B cell (primary cell): ENCODE measurements at regions not wholly inside any gene's neighbourhood (a gene's known extent, or its start where the extent isn't known, plus 50 kb on each side); places are given as distances from the start of the nearest gene placed in this dataset.
A peak's percentile ranks its signal among the peaks of the same experiment; 100 is the strongest.

Experiments used
- ATAC-seq: fragments of 200-7000 bp; cut with Tn5 transposase; one replicate; pipeline ENCODE4 v1.10.0; 2021; ENCODE audit warnings: low read depth, mild to moderate bottlenecking, moderate number of reproducible peaks, moderate library complexity
- CTCF ChIA-PET: fragments of 350-600 bp; sonication (Branson Sonifier 250); formaldehyde crosslinking; loops from one replicate; lab custom pipeline; 2021; ENCODE audit warnings: antibody characterized with exemption, inconsistent platforms; lab: Charles Lee
- POLR2A ChIA-PET: fragments of 350-600 bp; sonication (Branson Sonifier 250); formaldehyde crosslinking; loops from one replicate; lab custom pipeline; 2021; ENCODE audit warnings: antibody characterized with exemption; lab: Charles Lee
- DNase-seq: peaks from one replicate; pipeline ENCODE4 v3.0.0; 2013
- H2AFZ ChIP-seq: 2 replicates; pipeline ENCODE4 v1.6.1; 2012; ENCODE audit warnings: mild to moderate bottlenecking, low read depth, low read length; ENCODE audit not compliant: insufficient read depth, poor library complexity, severe bottlenecking
- H3K27ac ChIP-seq, 2 donors: 1 replicate in 1 of 2; 2 replicates in 1 of 2; pipeline ENCODE4 v1.5.1; 2012 to 2013; ENCODE audit warnings: low read length in 2 of 2, mild to moderate bottlenecking in 2 of 2, moderate library complexity in 1 of 2
- H3K27me3 ChIP-seq, 4 experiments: fragments of 200-600 bp in 1 of 4; sonication (generic) in 1 of 4; replicated peaks in 1 of 4; 1 replicate in 2 of 4; 2 replicates in 2 of 4; pipeline versions ENCODE4 v1.6.1 to v1.7.0; 2013 to 2016; ENCODE audit warnings: low read length in 3 of 4, mild to moderate bottlenecking in 2 of 4, mixed read lengths in 1 of 4, moderate library complexity in 1 of 4; ENCODE audit not compliant: insufficient read depth in 4 of 4, control insufficient read depth in 3 of 4; ENCODE audit errors: control extremely low read depth in 1 of 4
- H3K36me3 ChIP-seq, 2 experiments: replicated peaks in 1 of 2; 1 replicate in 1 of 2; 2 replicates in 1 of 2; pipeline versions ENCODE4 v1.6.1 to v1.7.1; 2013; ENCODE audit warnings: low read length in 1 of 2; ENCODE audit not compliant: insufficient read depth in 2 of 2, control insufficient read depth in 1 of 2; ENCODE audit errors: control extremely low read depth in 1 of 2, extremely low read depth in 1 of 2
- H3K4me1 ChIP-seq, 2 donors: fragments of 200-600 bp in 1 of 2; sonication (generic) in 1 of 2; 1 replicate in 1 of 2; 2 replicates in 1 of 2; pipeline versions ENCODE4 v1.5.1 to v1.6.1; 2013 to 2017; ENCODE audit warnings: low read length in 2 of 2; ENCODE audit not compliant: control insufficient read depth in 2 of 2, insufficient read depth in 2 of 2
- H3K4me2 ChIP-seq: replicated peaks from 2 replicates; pipeline ENCODE3; 2012; ENCODE audit warnings: mild to moderate bottlenecking, low read depth, low read length; ENCODE audit not compliant: poor library complexity, severe bottlenecking
- H3K4me3 ChIP-seq, 5 experiments: fragments of 200-600 bp in 1 of 5; sonication (generic) in 1 of 5; 1 replicate in 3 of 5; 2 replicates in 2 of 5; pipeline versions ENCODE4 v1.5.1 to v1.7.0; 2011 to 2016; ENCODE audit warnings: low read length in 4 of 5, mild to moderate bottlenecking in 4 of 5, low read depth in 2 of 5, control low read depth in 1 of 5, moderate library complexity in 1 of 5; ENCODE audit not compliant: insufficient read depth in 1 of 5; ENCODE audit errors: control extremely low read depth in 1 of 5, extremely low read depth in 1 of 5
- H3K79me2 ChIP-seq: fragments of 200-600 bp; sonication (generic); one replicate; pipeline ENCODE4 v1.6.0; 2016; ENCODE audit warnings: low read length; ENCODE audit not compliant: control insufficient read depth, insufficient read depth
- H3K9ac ChIP-seq: fragments of 200-600 bp; sonication (generic); 2 replicates; pipeline ENCODE4 v1.6.1; 2017; ENCODE audit warnings: mild to moderate bottlenecking, low read length, moderate library complexity
- H3K9me3 ChIP-seq, 3 donors: one replicate each; pipeline versions ENCODE4 v1.6.1 to v1.7.1; 2013; ENCODE audit warnings: low read length in 2 of 3; ENCODE audit not compliant: control insufficient read depth in 2 of 3, insufficient read depth in 1 of 3; ENCODE audit errors: control extremely low read depth in 1 of 3
- H4K20me1 ChIP-seq: 2 replicates; pipeline ENCODE4 v1.6.0; 2012; ENCODE audit warnings: mild to moderate bottlenecking, low read length; ENCODE audit not compliant: insufficient read depth, control insufficient read depth, poor library complexity, severe bottlenecking
- H3K27ac Mint-ChIP-seq: one replicate; pipeline ENCODE4 v1.8.0; 2021; ENCODE audit warnings: mixed read lengths
- H3K27me3 Mint-ChIP-seq: one replicate; pipeline ENCODE4 v1.8.0; 2021; ENCODE audit warnings: mixed read lengths
- H3K4me1 Mint-ChIP-seq: one replicate; pipeline ENCODE4 v1.8.0; 2021; ENCODE audit warnings: mixed read lengths
- H3K4me3 Mint-ChIP-seq: one replicate; pipeline ENCODE4 v1.8.0; 2021; ENCODE audit warnings: mixed read lengths
- H3K9me3 Mint-ChIP-seq: one replicate; pipeline ENCODE4 v1.8.0; 2022; ENCODE audit warnings: mixed read lengths; ENCODE audit not compliant: insufficient read depth
- EZH2 ChIP-seq: IDR thresholded peaks from 2 replicates; pipeline ENCODE4 v1.6.1; 2012; ENCODE audit warnings: borderline replicate concordance, low read depth, mild to moderate bottlenecking, moderate library complexity, low read length; ENCODE audit not compliant: insufficient read depth, poor library complexity, severe bottlenecking
- WGBS: methylation state at CpG from one replicate; pipeline ENCODE4 v1.1.5; 2013; ENCODE audit warnings: missing lambda C conversion rate; ENCODE audit not compliant: insufficient coverage; 5-methylcytosine and 5-hydroxymethylcytosine counted together
- intact Hi-C: fragments of 100-400 bp; cut with micrococcal nuclease; formaldehyde crosslinking; loops from one replicate; pipeline ENCODE4 v1.10.0; 2022
- TF ChIP-seq, protein P1 (sequence below): fragments of 200-600 bp; IDR thresholded peaks from one replicate; pipeline ENCODE4 v1.8.0; 2022; ENCODE audit warnings: antibody characterized with exemption, mild to moderate bottlenecking

- Histone ChIP-seq H3K36me3 (no peaks in the 10 kb centered on the region), H3K9ac (no peak overlapping the region), H4K20me1 (no peaks in the 10 kb centered on the region), H3K27ac (no peak overlapping the region), H3K4me2 (peak overlapping the region; percentile 74), H2AFZ (no peak overlapping the region), H3K79me2 (peaks cover 16% of the 10 kb centered on the region), H3K4me3 (no peak overlapping the region), H3K27me3 (peaks cover 0 to 4% (median 2%) of the 10 kb centered on the region in 4 experiments), H3K4me1 (peaks cover 61 to 85% of the 10 kb centered on the region in 2 donors), H3K9me3 (peaks cover 0 to 24% (median 3%) of the 10 kb centered on the region in 3 donors)
- no peak for TF ChIP-seq EZH2
- TF ChIP-seq, protein P1, sequence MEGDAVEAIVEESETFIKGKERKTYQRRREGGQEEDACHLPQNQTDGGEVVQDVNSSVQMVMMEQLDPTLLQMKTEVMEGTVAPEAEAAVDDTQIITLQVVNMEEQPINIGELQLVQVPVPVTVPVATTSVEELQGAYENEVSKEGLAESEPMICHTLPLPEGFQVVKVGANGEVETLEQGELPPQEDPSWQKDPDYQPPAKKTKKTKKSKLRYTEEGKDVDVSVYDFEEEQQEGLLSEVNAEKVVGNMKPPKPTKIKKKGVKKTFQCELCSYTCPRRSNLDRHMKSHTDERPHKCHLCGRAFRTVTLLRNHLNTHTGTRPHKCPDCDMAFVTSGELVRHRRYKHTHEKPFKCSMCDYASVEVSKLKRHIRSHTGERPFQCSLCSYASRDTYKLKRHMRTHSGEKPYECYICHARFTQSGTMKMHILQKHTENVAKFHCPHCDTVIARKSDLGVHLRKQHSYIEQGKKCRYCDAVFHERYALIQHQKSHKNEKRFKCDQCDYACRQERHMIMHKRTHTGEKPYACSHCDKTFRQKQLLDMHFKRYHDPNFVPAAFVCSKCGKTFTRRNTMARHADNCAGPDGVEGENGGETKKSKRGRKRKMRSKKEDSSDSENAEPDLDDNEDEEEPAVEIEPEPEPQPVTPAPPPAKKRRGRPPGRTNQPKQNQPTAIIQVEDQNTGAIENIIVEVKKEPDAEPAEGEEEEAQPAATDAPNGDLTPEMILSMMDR = no peak
- Mint-ChIP-seq H3K4me1 (peaks cover 63% of the 10 kb centered on the region), H3K9me3 (no peaks in the 10 kb centered on the region), H3K27ac (peak overlapping the region; percentile 53), H3K4me3 (no peak overlapping the region), H3K27me3 (no peaks in the 10 kb centered on the region)
- CTCF ChIA-PET = no interaction called here
- DNase-seq (no peak), ATAC-seq (no peak)
- intact Hi-C loops = no loop called here
- 85% methylated on average over 15 of the region's 17 CpGs for WGBS
- POLR2A ChIA-PET = no interaction called here
Measured at GRCh38 chr12:132436791-132437251, 53.1 kb upstream of the FBRSL1 start.

DNA sequence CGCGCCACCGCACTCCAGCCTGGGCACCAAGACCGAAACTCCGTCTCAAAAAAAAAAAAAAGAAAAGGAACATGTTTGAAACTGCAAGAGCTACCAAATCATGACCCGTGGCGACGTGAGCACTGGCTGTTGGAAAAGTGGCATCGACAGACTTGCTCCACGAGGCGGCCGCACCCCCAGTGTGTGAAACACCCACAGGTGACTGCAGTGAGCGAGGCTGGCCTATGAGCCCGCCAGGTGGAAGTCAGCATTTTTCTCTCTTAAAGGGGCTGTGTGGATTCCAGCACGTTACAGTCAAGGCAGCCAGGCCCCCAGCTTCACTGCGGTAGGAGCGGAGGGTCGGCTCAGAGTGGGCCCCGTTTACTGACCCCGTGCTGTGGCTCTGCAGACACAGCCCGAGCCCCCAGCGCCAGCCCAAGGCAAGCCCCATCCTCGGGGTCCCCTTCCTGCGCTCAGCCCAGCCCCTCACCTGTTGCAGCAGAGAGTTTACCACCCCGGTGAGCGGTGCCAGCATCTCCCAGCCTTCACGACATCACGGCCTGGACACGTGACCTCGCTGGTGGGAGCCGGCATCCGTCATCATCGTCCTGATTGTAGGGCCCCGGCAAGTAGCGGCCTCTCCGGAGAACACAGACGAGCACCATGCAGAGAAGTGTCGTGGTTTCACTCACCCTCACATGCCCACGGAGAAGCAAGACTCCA, 54.3 kb upstream of the FBRSL1 start:
- H4K20me1 ChIP-seq = no peaks in the 10 kb centered on the region
- H3K4me1 ChIP-seq = peaks cover 73 to 85% of the 10 kb centered on the region in 2 donors
- Mint-ChIP-seq H3K27ac (no peak overlapping the region), H3K27me3 (no peaks in the 10 kb centered on the region), H3K4me3 (peak overlapping the region; percentile 19), H3K4me1 (peaks cover 64% of the 10 kb centered on the region), H3K9me3 (no peaks in the 10 kb centered on the region)
- TF ChIP-seq, protein P1 = no peak
- no peak for TF ChIP-seq EZH2
- ChIA-PET POLR2A (no interaction called here), CTCF (interaction anchor here (1.1 kb wide), 1 partner anchor 20 kb away, joined by 4 read pairs; no protein-coding TSS in a partner anchor)
- 95% methylated on average over 36 of the region's 39 CpGs for WGBS
- ATAC-seq = no peak
- DNase-seq = no peak
- H3K4me3 ChIP-seq = no peak overlapping the region
- no peak overlapping the region for H2AFZ ChIP-seq
- H3K27me3 ChIP-seq = peaks cover 0 to 4% (median 2%) of the 10 kb centered on the region in 4 experiments
- intact Hi-C loops = no loop called here
- H3K27ac ChIP-seq = no peak overlapping the region
- no peak overlapping the region for H3K9ac ChIP-seq
- H3K79me2 ChIP-seq = peaks cover 8% of the 10 kb centered on the region
- H3K4me2 ChIP-seq = no peak overlapping the region
- peaks cover 0 to 24% (median 3%) of the 10 kb centered on the region in 3 donors for H3K9me3 ChIP-seq
- H3K36me3 ChIP-seq = no peaks in the 10 kb centered on the region
